Upper lobe of left lung (tissue), 6 donors: ENCODE measurements at regions not wholly inside any gene's neighbourhood (a gene's known extent, or its start where the extent isn't known, plus 50 kb on each side); places are given as distances from the start of the nearest gene placed in this dataset.
A peak's percentile ranks its signal among the peaks of the same experiment; 100 is the strongest.

Experiments
- ATAC-seq, 2 donors: fragments of 200-7000 bp; cut with Tn5 transposase; one replicate each; pipeline ENCODE4 v1.9.1; 2022; ENCODE audit warnings: mild to moderate bottlenecking in 2 of 2, moderate library complexity in 2 of 2; ENCODE audit not compliant: low FRiP score in 2 of 2
- DNase-seq, 2 donors: peaks; one replicate each; pipeline ENCODE4 v3.0.0-alpha.2; 2019 to 2020
- H3K27ac ChIP-seq, 4 donors: fragments of 200-600 bp; sonication (generic); one replicate each; pipeline ENCODE4 v1.5.1; 2016 to 2019
- H3K27me3 ChIP-seq, 4 donors: fragments of 200-600 bp; sonication (generic); one replicate each; pipeline ENCODE4 v1.5.1; 2017 to 2019
- H3K36me3 ChIP-seq, 4 donors: fragments of 200-600 bp; sonication (generic); one replicate each; pipeline ENCODE4 v1.5.1; 2016 to 2019
- H3K4me1 ChIP-seq, 4 donors: fragments of 200-600 bp; sonication (generic); one replicate each; pipeline ENCODE4 v1.5.1; 2018 to 2019
- H3K4me3 ChIP-seq, 4 donors: fragments of 200-600 bp; sonication (generic); one replicate each; pipeline ENCODE4 v1.5.1; 2017 to 2019; ENCODE audit warnings: mild to moderate bottlenecking in 2 of 4, moderate library complexity in 1 of 4
- H3K9me3 ChIP-seq, 4 donors: fragments of 200-600 bp; sonication (generic); one replicate each; pipeline ENCODE4 v1.5.1; 2018 to 2019
- EP300 ChIP-seq, 4 donors: sonication (generic); formaldehyde crosslinking; IDR thresholded peaks; one replicate each; pipeline ENCODE4 v1.5.1; 2017; ENCODE audit warnings: antibody characterized with exemption in 4 of 4, control low read depth in 2 of 4
- POLR2A ChIP-seq, 4 donors: fragments of 450-650 bp; IDR thresholded peaks; one replicate each; pipeline ENCODE4 v1.5.1; 2016 to 2017; ENCODE audit warnings: antibody characterized with exemption in 4 of 4, mild to moderate bottlenecking in 2 of 4
- POLR2AphosphoS5 ChIP-seq, 2 donors: sonication (generic); formaldehyde crosslinking; IDR thresholded peaks; one replicate each; pipeline ENCODE4 v1.5.1; 2017; ENCODE audit warnings: antibody characterized with exemption in 2 of 2
- WGBS, 2 donors: methylation state at CpG; one replicate each; pipeline ENCODE4 v1.1.5; 2017 to 2018; 5-methylcytosine and 5-hydroxymethylcytosine counted together
- TF ChIP-seq, protein P1 (sequence below), 6 experiments: fragments of 450-650 bp in 4 of 6; fragments of 200-600 bp in 2 of 6; sonication (generic) in 2 of 6; IDR thresholded peaks; one replicate each; pipeline ENCODE4 v1.5.1; 2016 to 2019; ENCODE audit warnings: antibody characterized with exemption in 6 of 6
- donor health status: DM: no; HTN: no; CAD: no; lungs with moderate emphysema.
- donor health status: DM: no; HTN: yes; CAD: no; lungs with severe emphysema.

- ATAC-seq = no peak
- TF ChIP-seq POLR2A (IDR thresholded peaks at IDR 0.05) = no peak
- TF ChIP-seq, protein P1, sequence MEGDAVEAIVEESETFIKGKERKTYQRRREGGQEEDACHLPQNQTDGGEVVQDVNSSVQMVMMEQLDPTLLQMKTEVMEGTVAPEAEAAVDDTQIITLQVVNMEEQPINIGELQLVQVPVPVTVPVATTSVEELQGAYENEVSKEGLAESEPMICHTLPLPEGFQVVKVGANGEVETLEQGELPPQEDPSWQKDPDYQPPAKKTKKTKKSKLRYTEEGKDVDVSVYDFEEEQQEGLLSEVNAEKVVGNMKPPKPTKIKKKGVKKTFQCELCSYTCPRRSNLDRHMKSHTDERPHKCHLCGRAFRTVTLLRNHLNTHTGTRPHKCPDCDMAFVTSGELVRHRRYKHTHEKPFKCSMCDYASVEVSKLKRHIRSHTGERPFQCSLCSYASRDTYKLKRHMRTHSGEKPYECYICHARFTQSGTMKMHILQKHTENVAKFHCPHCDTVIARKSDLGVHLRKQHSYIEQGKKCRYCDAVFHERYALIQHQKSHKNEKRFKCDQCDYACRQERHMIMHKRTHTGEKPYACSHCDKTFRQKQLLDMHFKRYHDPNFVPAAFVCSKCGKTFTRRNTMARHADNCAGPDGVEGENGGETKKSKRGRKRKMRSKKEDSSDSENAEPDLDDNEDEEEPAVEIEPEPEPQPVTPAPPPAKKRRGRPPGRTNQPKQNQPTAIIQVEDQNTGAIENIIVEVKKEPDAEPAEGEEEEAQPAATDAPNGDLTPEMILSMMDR (IDR thresholded peaks at IDR 0.05) = no peak
- no peak for TF ChIP-seq EP300 (IDR thresholded peaks at IDR 0.05)
- no peak for TF ChIP-seq POLR2AphosphoS5 (IDR thresholded peaks at IDR 0.05)
- no peak overlapping the region for H3K27ac ChIP-seq
- no peaks in the 10 kb centered on the region for H3K27me3 ChIP-seq
- no peak for DNase-seq
- H3K36me3 ChIP-seq = no peaks in the 10 kb centered on the region
- WGBS, 2 donors = 27 to 41% methylated on average over 2 to 3 of the region's 3 CpGs
- no peak overlapping the region for H3K4me3 ChIP-seq
- no peaks in the 10 kb centered on the region for H3K4me1 ChIP-seq
- no peaks in the 10 kb centered on the region for H3K9me3 ChIP-seq
These were observed 524.6 kb downstream of the GRIN2A start for GRCh38 chr16:9657641-9658040.

- no peaks in the 10 kb centered on the region for H3K27me3 ChIP-seq
- 28 to 37% methylated on average over 4 of the region's 4 CpGs for WGBS, 2 donors
- DNase-seq = no peak
These were observed 524.1 kb downstream of the GRIN2A start for GRCh38 chr16:9658164-9658563.

DNA sequence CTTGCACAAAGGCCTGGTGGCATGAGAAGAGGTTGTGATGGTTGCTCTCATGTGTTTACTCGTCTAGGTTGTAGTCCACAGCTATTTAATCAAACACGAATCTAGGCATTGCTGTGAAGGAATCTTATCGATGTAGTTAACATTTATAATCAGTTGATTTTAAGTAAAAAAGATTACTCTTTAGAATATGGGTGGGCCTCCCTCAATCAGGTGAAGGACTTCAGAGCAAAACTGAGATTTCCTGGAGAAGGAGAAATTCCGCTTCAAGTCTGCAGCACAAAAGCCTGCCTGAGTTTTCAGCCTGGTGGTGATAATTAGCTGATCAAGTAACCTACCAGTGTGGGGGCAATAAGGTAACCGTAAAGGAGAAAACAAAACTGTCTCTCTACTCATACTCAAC lies 523.6 kb downstream of the GRIN2A start:
- Histone ChIP-seq H3K36me3 (no peaks in the 10 kb centered on the region), H3K4me3 (no peak overlapping the region), H3K9me3 (no peaks in the 10 kb centered on the region), H3K27me3 (no peaks in the 10 kb centered on the region), H3K27ac (no peak overlapping the region), H3K4me1 (no peaks in the 10 kb centered on the region)
- ATAC-seq (no peak), DNase-seq (no peak)
- 65 to 81% methylated on average over 5 of the region's 5 CpGs for WGBS, 2 donors
- TF ChIP-seq POLR2A (IDR thresholded peaks at IDR 0.05) (no peak), EP300 (IDR thresholded peaks at IDR 0.05) (no peak), POLR2AphosphoS5 (IDR thresholded peaks at IDR 0.05) (no peak)
- TF ChIP-seq, protein P1 (IDR thresholded peaks at IDR 0.05) = no peak

More at GRCh38 chr16:9658164-9658563, 524.1 kb downstream of the GRIN2A start:
- no peak for ATAC-seq
- no peaks in the 10 kb centered on the region for H3K4me1 ChIP-seq
- TF ChIP-seq POLR2AphosphoS5 (IDR thresholded peaks at IDR 0.05) = no peak
- TF ChIP-seq EP300 (IDR thresholded peaks at IDR 0.05) = no peak
- TF ChIP-seq POLR2A (IDR thresholded peaks at IDR 0.05) = no peak
- TF ChIP-seq, protein P1 (IDR thresholded peaks at IDR 0.05) = no peak
- no peaks in the 10 kb centered on the region for H3K36me3 ChIP-seq
- no peaks in the 10 kb centered on the region for H3K9me3 ChIP-seq
- H3K27ac ChIP-seq = no peak overlapping the region
- H3K4me3 ChIP-seq = no peak overlapping the region

GRCh38 chr16:9660898-9661297 lies 521.3 kb downstream of the GRIN2A start:
- 60 to 73% methylated on average over 6 of the region's 6 CpGs for WGBS, 2 donors

GRCh38 chr16:9661336-9662017 lies 520.8 kb downstream of the GRIN2A start:
- no peaks in the 10 kb centered on the region for H3K9me3 ChIP-seq
- no peak for TF ChIP-seq EP300 (IDR thresholded peaks at IDR 0.05)
- TF ChIP-seq POLR2AphosphoS5 (IDR thresholded peaks at IDR 0.05) = no peak
- TF ChIP-seq, protein P1 (IDR thresholded peaks at IDR 0.05) = no peak
- no peak for TF ChIP-seq POLR2A (IDR thresholded peaks at IDR 0.05)
- 47 to 57% methylated on average over 10 of the region's 10 CpGs for WGBS, 2 donors
- no peaks in the 10 kb centered on the region for H3K27me3 ChIP-seq
- no peak for ATAC-seq
- no peak for DNase-seq
- H3K36me3 ChIP-seq = no peaks in the 10 kb centered on the region
- no peak overlapping the region for H3K27ac ChIP-seq
- no peaks in the 10 kb centered on the region for H3K4me1 ChIP-seq
- H3K4me3 ChIP-seq = no peak overlapping the region

More at GRCh38 chr16:9660898-9661297, 521.3 kb downstream of the GRIN2A start:
- H3K36me3 ChIP-seq = no peaks in the 10 kb centered on the region
- ATAC-seq (peak in 1 of 2 donors; percentile 28), DNase-seq (no peak)
- H3K27me3 ChIP-seq = no peaks in the 10 kb centered on the region
- TF ChIP-seq POLR2AphosphoS5 (IDR thresholded peaks at IDR 0.05) = no peak
- H3K4me3 ChIP-seq = no peak overlapping the region
- no peak overlapping the region for H3K27ac ChIP-seq
- no peaks in the 10 kb centered on the region for H3K9me3 ChIP-seq
- H3K4me1 ChIP-seq = no peaks in the 10 kb centered on the region
